ENCODE measurements at regions not wholly inside any gene's neighbourhood (a gene's known extent, or its start where the extent isn't known, plus 50 kb on each side); places are given as distances from the start of the nearest gene placed in this dataset.

DNA sequence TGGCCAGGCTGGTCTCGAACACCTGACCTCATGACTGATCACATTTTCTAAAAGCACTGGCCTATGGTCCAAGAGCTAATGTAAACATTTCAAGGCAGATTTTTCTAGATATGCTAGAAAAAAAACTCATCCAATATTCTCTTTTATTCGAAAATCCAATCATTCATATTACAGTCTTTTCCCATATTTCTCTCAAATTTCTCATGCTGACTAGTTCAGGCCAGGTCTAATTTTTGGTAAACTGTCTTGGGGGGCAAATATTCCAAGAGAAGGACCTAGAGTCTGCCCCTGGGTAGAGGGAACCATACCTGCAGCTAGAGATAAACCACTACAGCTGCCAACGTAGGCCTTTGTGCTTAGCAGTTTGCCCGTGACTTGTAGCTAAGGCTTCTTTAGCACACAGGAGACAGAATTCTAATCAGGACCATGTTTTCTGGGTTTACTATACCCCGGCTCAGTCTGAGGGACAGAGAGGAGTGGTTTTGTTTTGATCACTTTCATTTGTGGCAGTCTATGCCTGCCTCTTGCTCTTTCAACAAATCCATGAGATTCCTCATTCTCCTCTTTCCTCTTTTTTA lies 71.8 kb upstream of the CITED2 start:
- intact Hi-C loops (cut with micrococcal nuclease): loop anchor here (10.0 kb wide), 1 partner anchor 89 kb away; no protein-coding TSS in a partner anchor

DNA sequence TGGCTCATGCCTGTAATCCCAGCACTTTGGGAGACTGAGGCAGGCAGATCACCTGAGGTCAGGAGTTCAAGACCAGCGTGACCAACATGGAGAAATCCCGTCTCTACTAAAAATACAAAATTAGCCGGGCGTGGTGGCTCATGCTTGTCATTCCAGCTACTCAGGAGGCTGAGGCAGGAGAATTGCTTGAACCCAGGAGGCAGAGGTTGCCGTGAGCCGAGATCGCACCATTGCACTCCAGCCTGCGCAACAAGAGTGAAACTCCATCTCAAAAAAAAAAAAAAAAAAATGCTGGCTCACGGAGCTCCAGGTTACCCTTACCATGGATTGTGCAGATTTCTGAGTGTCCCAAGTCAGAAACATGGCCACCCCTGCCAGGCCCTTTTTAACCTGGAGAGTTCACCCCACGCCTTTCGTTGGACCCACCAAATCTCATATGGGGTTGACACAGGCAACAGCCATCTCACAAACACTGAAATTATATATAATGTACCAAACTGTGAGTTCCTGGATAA lies 69.9 kb upstream of the CITED2 start:
- intact Hi-C loops (cut with micrococcal nuclease): loop anchor here (10.0 kb wide), 1 partner anchor 90 kb away; no protein-coding TSS in a partner anchor

DNA sequence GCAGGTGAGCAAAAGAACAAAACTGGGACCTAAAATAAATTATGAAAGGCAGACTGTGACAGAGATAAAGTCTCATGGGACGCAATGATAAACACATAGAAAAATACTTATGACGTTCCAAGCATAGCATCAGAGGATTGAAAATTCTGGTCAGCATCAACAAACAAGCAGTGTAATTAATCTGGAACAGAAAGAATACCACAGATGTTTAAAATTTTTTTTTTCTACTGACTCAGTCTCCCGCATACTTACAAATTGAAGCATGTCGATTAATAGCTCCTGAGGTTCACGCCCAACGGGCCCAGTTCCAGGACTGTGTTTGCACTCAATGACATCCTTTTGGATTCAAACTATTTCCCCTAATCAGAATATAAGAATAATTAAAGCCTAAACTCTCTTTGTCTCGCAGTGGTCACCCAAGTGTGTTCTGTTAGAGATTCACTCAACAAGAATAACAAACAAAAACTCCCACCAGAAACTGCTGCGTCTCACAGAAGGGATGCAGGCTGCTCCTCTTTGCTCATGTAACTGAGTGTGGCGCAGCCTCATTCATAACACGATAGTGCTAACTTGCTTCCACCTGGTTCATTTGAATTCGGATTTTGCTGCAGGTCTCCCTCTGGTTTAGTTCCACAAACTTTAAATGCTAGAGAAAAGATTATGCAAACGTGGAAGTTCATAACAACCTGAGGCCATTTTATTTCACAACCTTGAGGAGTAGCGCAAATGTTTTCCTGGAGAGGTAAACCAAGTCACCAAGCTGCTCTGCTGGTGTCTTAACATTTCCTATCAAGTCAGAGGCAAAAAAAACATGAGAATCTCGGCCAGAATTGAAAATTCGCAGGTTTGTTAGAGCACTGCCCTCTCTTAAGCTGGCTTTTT lies 69.0 kb upstream of the CITED2 start:
- intact Hi-C loops (cut with micrococcal nuclease): loop anchor here (2.0 to 10.0 kb wide), 2 partner anchors 69 to 91 kb away; partner anchors contain the start of gene CITED2

DNA sequence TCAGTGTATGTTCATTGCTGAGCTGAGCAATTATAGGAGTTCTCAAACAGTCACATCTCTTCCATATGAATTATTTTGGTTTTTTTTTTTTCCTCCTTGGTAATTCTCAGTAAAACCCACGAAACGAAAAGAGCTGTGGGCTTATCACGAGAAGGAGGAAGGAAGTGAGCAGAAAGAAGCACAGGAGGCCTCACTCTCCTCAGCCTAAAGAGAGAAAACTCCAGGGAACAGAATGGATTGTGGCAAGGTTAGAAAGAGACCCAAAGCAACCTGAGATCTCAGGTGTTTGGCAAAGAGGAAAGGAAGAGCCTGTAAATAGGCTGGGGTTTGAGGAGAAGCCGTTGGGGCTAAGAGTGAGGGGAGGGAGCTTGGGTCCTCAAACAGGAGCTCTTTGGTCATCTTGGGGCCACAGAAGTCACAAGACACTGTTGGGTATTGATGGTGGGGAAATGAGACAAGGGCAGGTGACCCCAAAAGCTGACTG lies 67.8 kb upstream of the CITED2 start:
- intact Hi-C loops (cut with micrococcal nuclease): loop anchor here (2.0 to 10.0 kb wide), 2 partner anchors 67 to 93 kb away; partner anchors contain the start of gene CITED2

DNA sequence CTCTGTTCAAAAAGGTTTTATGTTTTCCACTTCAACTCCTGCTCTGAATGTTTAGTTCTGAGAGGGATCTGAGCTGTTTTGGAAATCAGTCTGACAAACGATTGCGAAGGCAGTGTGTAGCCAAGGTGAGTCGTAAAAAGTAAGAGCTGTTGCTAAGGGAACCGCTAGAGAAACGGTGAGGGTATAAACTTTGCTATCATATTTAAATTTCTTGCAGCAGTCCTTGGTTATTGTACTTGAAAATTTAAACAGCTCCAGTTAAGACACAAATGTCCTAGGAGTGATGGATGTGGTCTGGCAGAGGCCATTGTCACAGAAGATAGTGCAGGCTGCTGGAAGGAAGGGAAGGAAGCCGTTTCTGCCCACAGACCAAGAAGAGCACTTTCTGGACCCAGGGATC lies 64.9 kb upstream of the CITED2 start:
- intact Hi-C loops (cut with micrococcal nuclease): no loop called here

DNA sequence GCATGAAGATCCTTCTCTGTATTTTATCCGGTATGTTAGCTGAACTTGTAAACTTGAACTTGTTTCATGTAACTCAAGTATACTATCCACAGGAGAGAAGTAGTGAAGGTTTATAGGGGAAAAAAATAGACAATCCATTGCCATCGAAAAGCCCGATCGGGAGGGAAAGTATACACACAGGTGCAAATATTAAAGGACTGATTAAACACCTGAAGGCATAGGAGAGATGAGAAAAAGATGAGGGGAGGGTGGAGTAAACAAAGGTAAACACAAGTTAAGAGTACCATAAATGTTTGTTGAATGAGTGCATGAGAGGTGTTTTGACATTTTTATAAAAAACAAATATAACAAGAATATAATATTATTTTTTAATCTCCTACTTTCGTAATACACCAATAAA lies 64.3 kb upstream of the CITED2 start:
- intact Hi-C loops (cut with micrococcal nuclease): no loop called here

DNA sequence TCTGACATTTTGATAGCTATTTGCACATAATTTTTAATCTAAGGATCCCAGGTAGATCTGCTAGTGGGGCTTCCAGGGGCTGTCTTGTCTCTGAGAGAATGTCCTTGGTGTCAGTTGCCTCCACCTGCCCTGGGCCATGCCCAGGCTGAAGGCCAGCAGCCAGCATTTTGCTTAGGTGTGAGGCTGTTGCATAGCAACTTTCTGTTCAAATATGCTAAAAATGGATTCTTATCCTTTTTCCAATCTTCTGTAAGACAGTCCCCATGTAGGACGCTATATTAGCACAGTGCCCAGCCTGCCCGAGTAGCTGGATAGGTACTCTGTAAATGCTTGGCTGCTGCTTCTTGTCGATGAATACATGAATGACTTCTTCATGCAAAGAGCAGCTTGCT lies 62.5 kb upstream of the CITED2 start:
- intact Hi-C loops (cut with micrococcal nuclease): no loop called here

DNA sequence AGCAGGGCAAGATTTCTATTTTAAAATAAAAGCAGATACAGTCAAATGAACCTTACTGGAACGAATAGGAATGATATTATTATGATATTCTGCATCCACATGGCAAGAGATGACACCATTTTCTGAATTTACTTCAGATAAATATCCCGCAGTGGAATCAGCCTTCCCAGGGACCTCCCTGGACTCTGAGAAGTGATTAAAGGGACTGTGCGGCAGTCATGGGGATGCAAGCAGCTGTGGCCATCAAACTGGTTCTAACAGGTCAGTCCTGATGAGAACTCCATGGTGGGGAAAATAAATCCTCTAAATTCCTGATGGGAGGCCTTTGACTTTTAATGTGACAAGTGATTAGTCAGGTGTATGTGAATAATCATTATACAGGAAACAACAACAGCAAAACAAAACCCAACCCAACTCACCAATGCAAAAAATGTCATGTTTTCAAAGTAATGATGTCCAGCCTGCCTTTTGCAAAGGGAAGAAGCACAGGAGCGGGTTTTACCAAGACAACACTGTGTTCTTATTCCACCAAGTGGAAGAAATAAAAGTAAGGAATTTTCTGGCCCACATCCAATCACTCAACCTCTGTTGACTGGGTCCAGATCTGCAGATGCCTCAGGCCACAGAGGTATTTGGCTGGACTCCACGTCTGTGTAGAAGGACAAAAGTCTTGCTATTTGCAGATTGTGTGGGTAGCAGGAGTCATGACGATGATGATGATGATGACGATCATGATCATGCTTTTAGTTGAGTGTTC lies 61.9 kb upstream of the CITED2 start:
- intact Hi-C loops (cut with micrococcal nuclease): no loop called here

DNA sequence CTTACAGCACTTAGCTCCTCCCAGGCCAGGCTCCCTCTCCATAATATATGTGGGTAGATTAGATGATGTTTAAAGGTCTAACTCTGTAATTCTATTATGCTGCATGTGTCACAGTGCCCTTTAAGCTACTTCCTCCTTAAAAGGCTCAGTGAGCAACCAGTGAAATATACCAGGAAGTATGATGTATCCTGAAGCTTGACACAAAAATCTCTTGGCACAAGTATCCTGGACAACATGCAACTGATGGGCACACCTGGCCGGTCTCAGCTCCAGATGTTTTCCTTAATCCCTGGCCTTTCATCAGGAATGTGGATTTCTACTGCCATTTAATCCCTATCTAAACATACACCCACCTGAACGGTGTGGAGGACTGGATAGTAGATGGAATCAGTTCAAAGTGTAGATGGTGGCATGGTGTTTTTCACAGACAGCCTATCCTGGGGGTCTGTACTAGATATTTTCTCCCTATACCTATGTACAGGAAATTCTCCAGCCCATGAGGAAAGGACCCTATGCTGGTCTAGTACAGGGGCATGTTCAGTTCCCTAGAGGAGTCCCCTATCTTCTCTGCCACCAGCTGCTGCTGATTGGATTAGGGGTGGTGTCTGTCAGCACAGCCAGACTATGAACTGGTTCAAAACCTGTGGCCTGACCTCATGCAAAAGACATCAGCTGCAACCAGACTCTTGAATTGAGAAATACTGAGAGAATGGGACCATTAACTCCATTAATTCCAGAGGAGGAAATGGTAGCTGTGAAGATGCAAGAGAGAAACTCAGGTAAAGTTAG lies 59.4 kb upstream of the CITED2 start:
- intact Hi-C loops (cut with micrococcal nuclease): no loop called here

DNA sequence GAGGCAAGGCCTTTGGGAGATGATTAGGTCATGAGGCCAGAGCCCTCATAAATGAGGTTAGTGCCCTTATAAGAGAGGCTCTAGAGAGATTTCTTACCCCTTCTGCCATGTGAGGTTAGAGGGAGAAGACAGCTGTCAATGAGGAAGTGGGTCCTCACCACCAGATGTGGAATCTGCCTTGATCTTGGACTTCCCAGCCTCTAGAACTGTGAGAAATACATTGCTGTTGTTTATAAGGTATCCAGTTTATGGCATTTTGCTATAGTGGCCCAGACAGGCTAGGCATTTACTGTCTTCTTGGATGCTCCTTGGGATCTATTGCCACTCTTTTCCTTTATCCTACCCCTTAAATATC lies 57.1 kb upstream of the CITED2 start:
- intact Hi-C loops (cut with micrococcal nuclease): no loop called here

DNA sequence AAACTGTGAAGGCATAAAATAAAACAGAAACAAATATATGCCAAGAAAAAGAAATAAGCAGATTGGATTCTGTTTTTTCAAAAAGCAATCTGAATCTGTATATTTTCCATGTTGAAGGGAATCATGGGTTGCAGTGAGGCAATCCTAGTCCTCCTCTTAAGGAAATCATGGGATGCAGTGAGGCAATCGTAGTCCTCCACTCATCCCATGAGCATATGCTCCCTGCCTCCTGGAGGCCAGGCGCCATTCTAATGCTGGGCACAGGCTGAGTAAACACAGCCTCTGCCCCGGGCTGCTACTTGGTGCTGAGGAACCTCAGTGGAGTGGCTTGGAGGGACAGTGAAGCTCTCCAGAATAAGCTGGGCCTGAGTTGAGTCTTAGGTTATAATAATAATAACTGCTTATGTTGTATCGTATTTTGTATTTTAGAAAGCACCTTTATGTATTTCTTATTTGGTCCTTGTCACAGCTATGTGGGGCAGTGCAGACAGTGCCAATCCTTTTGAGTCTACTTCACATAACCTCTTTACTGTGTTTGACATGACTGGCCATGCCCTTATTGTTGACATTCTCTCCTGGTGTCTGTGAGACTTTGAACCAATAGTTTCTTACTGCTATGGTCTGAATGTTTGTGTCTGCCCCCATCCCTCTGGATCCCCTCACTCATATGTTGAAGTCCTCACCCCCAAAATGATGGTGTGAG lies 56.6 kb upstream of the CITED2 start:
- intact Hi-C loops (cut with micrococcal nuclease): no loop called here

DNA sequence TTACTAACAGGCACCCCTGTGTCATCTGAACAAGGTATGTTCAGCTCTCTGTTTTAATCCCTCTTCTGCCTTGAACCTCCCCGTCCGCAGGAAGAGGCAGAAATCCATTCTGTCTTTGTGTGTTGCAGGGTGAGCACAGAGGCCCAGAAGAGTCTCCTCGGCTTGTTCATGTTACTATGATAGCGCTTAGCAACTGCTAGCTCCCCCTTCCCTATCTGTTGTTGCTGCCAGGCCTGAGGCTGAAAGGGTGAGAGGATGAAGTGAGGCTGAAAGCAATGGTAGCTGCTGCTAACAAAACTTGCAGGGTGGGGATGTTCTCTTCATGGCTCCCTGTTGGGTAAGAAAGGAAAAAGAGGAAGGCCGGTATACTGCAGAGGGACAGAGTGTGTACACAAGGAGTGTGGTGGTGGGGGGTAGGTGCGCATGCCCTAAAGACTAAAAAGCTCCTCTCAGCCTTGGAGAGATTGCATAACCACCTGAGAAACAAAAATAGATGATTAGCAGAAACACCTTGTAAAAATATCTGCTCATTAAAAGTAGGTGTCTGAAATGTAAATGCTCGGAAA lies 55.2 kb upstream of the CITED2 start:
- intact Hi-C loops (cut with micrococcal nuclease): no loop called here

DNA sequence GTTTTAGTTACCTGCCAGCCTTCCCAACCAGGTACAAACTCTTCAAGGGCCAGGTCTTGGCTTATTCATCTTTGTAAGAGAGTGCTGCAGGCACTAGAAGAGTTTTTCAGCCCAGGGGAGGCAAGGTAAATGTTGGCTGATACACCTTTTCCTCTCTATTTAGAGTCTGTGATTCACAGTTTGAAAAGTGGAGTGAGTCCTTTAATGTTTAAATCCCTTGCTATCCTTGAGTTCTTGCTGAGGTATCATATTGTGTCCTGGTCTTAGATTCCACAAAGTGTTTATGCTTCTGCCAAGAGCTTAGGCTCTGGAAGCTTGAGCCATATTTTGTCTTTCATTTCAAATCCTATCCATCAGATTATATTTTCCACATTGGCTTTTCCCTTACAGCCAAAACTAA lies 52.8 kb upstream of the CITED2 start:
- intact Hi-C loops (cut with micrococcal nuclease): no loop called here

DNA sequence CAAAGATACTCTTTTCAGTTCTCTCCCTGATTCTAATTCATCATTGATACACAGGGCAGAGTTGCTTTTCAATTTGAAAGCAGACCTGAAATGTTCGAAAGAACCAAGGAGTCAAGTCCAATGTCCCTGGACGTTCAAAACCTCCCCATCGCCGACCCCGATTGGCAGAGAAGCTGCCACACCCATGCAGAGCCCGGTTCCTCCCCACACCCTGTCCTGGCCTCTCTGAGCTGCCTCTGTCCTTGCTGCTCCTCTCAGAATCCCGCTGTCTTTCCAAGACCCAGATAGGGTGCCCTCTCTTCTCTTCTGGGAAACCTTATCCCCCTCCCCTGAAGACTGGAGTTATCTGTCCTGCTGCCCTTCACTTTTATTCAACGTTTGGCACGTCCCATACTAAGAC lies 52.3 kb upstream of the CITED2 start:
- intact Hi-C loops (cut with micrococcal nuclease): no loop called here

DNA sequence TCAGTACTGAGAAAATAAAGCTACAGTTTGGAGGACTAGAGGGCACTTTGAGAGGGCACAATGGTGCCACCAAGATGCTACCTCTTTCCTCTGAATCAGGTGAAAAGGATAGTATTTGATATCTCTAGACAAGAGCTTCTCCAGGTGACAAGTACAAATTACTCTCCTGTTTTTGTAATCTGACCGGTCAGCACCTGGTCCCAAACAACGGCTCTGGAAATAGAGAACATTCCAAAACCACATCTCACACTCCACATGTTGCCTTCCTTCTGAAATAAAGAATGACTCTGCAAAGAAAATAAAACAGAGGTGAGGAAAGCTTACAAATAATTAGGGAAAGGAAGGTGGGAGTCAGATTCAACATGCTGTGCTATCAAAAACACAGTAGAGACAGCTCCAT lies 51.3 kb upstream of the CITED2 start:
- intact Hi-C loops (cut with micrococcal nuclease): no loop called here

DNA sequence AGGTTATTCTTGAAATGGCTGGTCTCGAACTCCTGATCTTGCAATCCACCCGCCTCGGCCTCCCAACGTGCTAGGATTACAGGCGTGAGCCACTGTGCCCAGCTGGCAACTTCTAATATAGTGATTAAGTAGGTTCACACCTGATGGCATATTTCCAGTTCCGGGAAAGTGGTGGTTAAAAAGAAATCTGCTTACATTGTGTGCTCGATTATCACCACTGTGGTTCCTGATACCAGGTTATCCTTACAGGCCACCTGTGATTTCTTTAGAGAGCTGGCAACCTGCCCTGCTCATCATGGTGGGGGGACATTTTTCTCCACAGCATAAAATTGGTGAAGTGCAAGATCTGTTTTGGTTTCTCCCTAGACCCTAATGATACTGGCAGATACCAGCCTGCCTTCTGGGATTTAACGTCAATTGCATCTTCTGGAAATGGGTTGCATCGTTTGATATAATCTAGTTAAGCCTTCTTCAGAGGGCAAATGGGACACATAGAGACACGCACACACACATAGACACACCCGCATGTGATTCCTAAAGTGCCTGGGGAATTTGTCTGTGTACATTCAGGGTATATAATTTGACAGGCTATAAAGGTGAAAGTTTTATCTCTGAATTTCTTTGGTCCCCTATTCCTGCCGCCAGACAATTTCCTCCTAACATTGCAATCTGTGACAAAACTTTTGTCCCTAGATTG lies 49.7 kb upstream of the CITED2 start:
- intact Hi-C loops (cut with micrococcal nuclease): no loop called here

All from T-helper 2 cell treated with Interferon-gamma antibody and Interleukin-4, amounts not matched to agents 100 ng/mL and 5 ng/mL, for 36 hours (primary cell).